ENCODE measurements at regions not wholly inside any gene's neighbourhood (a gene's known extent, or its start where the extent isn't known, plus 50 kb on each side); places are given as distances from the start of the nearest gene placed in this dataset.

DNA sequence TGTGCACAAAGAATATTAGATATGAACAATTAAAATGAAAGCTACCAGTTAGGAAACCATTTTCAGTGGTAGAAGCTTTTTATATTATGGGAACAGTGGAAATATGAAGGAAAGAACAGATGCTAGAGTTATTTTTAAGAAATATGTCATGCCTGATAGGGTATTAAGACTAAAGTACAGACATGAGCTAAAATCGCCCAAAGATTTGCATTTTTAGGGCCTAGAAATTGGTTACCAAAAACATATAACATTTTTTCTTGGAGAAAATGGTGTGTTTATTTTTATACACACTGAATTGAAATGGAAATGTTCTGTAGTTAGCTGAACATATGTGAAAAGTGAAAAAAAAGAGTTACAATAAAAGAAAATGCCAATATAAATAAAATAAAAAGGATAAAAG, 441.9 kb downstream of the TLL1 start:
- H3K36me3 ChIP-seq (ENCODE audit: low read length) = no peaks in the 10 kb centered on the region
- no peaks in the 10 kb centered on the region for H3K9me3 ChIP-seq (ENCODE audit: insufficient read depth, low read length)
- H2AFZ ChIP-seq (ENCODE audit: low read depth, low read length, severe bottlenecking) = peak overlapping the region; percentile 4
- no peaks in the 10 kb centered on the region for H3F3A ChIP-seq (ENCODE audit: insufficient read depth)
- no peaks in the 10 kb centered on the region for H3K79me2 ChIP-seq (ENCODE audit: insufficient read depth, low read length)
- no peak overlapping the region for H3K4me2 ChIP-seq (ENCODE audit: low read depth, low read length, poor library complexity, severe bottlenecking)
- no peaks in the 10 kb centered on the region for H3K27me3 ChIP-seq (ENCODE audit: low read length)
- H4K20me1 ChIP-seq (ENCODE audit: low read depth, low read length) = no peaks in the 10 kb centered on the region
- H3K9ac ChIP-seq (ENCODE audit: low read length) = no peak overlapping the region
- no peak overlapping the region for H3K4me3 ChIP-seq (ENCODE audit: insufficient read depth, low read length, poor library complexity, severe bottlenecking)
- no peaks in the 10 kb centered on the region for H3K9me2 ChIP-seq (replicated peaks; ENCODE audit: insufficient read depth, low read length)
- no peak overlapping the region for H3K27ac ChIP-seq (ENCODE audit: low read depth, low read length)
- TF ChIP-seq EZH2phosphoT487 (conservative IDR thresholded peaks at IDR 0.05; ENCODE audit: low read length) = no peak
- TF ChIP-seq, protein P1, sequence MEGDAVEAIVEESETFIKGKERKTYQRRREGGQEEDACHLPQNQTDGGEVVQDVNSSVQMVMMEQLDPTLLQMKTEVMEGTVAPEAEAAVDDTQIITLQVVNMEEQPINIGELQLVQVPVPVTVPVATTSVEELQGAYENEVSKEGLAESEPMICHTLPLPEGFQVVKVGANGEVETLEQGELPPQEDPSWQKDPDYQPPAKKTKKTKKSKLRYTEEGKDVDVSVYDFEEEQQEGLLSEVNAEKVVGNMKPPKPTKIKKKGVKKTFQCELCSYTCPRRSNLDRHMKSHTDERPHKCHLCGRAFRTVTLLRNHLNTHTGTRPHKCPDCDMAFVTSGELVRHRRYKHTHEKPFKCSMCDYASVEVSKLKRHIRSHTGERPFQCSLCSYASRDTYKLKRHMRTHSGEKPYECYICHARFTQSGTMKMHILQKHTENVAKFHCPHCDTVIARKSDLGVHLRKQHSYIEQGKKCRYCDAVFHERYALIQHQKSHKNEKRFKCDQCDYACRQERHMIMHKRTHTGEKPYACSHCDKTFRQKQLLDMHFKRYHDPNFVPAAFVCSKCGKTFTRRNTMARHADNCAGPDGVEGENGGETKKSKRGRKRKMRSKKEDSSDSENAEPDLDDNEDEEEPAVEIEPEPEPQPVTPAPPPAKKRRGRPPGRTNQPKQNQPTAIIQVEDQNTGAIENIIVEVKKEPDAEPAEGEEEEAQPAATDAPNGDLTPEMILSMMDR (IDR thresholded peaks at IDR 0.05; ENCODE audit: insufficient read depth, low read length, poor library complexity, severe bottlenecking) = no peak

DNA sequence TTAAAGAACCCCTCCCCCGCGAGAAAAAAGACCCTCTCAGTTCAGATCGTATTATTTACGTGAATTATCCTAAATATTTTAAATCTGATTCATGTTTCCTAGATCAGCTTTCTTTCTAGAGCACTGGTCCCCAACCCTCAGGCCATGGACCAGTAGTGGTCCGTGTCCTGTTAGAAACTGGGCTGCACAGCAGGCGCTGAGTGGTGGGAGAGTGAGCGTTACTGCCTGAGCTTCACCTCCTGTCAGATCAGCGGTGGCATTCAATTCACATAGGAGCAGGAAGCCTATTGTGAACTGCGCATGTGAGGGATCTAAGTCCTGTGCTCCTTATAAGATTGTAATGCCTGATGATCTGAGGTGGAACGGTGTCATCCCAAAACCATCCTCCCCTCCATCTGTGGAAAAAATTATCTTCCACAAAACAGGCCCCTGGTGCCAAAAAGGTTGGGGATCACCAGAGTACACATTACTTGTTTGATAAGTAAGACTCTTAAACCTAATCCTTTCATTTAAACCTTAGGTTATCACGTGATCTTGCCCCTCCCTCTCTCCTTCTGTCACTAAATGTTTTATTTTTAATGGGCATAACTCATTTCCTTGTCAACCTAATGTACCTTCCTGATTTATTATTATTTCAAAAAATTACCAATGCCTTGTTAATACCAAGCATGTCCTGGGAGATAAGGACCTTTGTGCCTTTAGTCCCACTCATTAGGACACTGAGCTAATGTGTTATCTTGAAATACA, 442.9 kb downstream of the TLL1 start:
- no peaks in the 10 kb centered on the region for H4K20me1 ChIP-seq (ENCODE audit: low read depth, low read length)
- no peak overlapping the region for H3K9ac ChIP-seq (ENCODE audit: low read length)
- H3K79me2 ChIP-seq (ENCODE audit: insufficient read depth, low read length) = no peaks in the 10 kb centered on the region
- no peaks in the 10 kb centered on the region for H3K36me3 ChIP-seq (ENCODE audit: low read length)
- no peaks in the 10 kb centered on the region for H3K27me3 ChIP-seq (ENCODE audit: low read length)
- no peaks in the 10 kb centered on the region for H3F3A ChIP-seq (ENCODE audit: insufficient read depth)
- no peak overlapping the region for H2AFZ ChIP-seq (ENCODE audit: low read depth, low read length, severe bottlenecking)
- no peak for TF ChIP-seq EZH2phosphoT487 (conservative IDR thresholded peaks at IDR 0.05; ENCODE audit: low read length)
- TF ChIP-seq, protein P1 (IDR thresholded peaks at IDR 0.05; ENCODE audit: insufficient read depth, low read length, poor library complexity, severe bottlenecking) = no peak
- H3K9me3 ChIP-seq (ENCODE audit: insufficient read depth, low read length) = no peaks in the 10 kb centered on the region
- no peaks in the 10 kb centered on the region for H3K9me2 ChIP-seq (replicated peaks; ENCODE audit: insufficient read depth, low read length)
- no peak overlapping the region for H3K4me2 ChIP-seq (ENCODE audit: low read depth, low read length, poor library complexity, severe bottlenecking)
- no peak overlapping the region for H3K4me3 ChIP-seq (ENCODE audit: insufficient read depth, low read length, poor library complexity, severe bottlenecking)
- H3K27ac ChIP-seq (ENCODE audit: low read depth, low read length) = no peak overlapping the region

DNA sequence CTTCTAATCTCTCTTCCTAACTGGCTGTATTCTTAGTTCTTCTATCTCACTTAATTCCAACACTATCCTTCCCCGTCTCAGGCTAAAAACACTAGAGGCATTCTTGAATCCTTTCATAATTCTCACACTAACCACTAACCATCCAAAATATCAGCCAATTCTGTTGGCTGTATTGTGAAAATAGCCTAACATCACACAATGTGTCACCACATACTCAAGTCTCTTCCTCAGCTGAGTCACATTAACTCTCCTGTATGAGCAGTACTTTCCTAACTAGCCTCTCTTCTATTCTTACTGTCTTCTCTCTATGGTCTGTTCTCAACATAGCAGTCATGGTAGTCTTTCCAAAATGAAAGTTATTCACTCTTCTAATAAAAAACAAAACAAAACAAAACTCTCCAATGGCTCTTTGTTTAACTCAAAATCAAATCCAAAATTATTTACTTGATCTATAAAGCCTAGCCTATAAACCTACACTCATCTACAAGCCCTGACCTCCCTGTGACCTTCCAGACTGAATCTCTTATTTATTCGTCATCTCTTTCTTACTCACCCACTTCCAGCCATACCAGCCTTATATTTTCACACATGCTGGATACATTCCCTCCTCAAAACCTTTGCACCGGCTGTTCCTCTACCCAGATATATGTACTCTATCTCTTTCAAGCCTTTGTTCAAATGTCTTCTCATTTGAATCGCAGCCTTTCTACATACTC, 445.9 kb downstream of the TLL1 start:
- no peaks in the 10 kb centered on the region for H3K9me3 ChIP-seq (ENCODE audit: insufficient read depth, low read length)
- H3K36me3 ChIP-seq (ENCODE audit: low read length) = no peaks in the 10 kb centered on the region
- no peaks in the 10 kb centered on the region for H3K79me2 ChIP-seq (ENCODE audit: insufficient read depth, low read length)
- no peak overlapping the region for H3K9ac ChIP-seq (ENCODE audit: low read length)
- no peaks in the 10 kb centered on the region for H4K20me1 ChIP-seq (ENCODE audit: low read depth, low read length)
- TF ChIP-seq, protein P1 (IDR thresholded peaks at IDR 0.05; ENCODE audit: insufficient read depth, low read length, poor library complexity, severe bottlenecking) = no peak
- TF ChIP-seq EZH2phosphoT487 (conservative IDR thresholded peaks at IDR 0.05; ENCODE audit: low read length) = no peak
- H3K4me2 ChIP-seq (ENCODE audit: low read depth, low read length, poor library complexity, severe bottlenecking) = no peak overlapping the region
- H3K9me2 ChIP-seq (replicated peaks; ENCODE audit: insufficient read depth, low read length) = no peaks in the 10 kb centered on the region
- H3F3A ChIP-seq (ENCODE audit: insufficient read depth) = no peaks in the 10 kb centered on the region
- no peak overlapping the region for H3K4me3 ChIP-seq (ENCODE audit: insufficient read depth, low read length, poor library complexity, severe bottlenecking)
- H3K27ac ChIP-seq (ENCODE audit: low read depth, low read length) = no peak overlapping the region
- H3K27me3 ChIP-seq (ENCODE audit: low read length) = no peaks in the 10 kb centered on the region
- H2AFZ ChIP-seq (ENCODE audit: low read depth, low read length, severe bottlenecking) = no peak overlapping the region

All from SU-DHL-6 (cell line).